ENCODE measurements at regions not wholly inside any gene's neighbourhood (a gene's known extent, or its start where the extent isn't known, plus 50 kb on each side); places are given as distances from the start of the nearest gene placed in this dataset.

- no peak for TF ChIP-seq FOXP4 (CRISPR knock-in tag; IDR thresholded peaks at IDR 0.05)
- TF ChIP-seq ATF2 (CRISPR knock-in tag; IDR thresholded peaks at IDR 0.05; ENCODE audit: borderline replicate concordance, low read depth): no peak
- TF ChIP-seq ZNF263 (CRISPR knock-in tag; IDR thresholded peaks at IDR 0.05; ENCODE audit: low read depth): no peak
- TF ChIP-seq, protein P1, sequence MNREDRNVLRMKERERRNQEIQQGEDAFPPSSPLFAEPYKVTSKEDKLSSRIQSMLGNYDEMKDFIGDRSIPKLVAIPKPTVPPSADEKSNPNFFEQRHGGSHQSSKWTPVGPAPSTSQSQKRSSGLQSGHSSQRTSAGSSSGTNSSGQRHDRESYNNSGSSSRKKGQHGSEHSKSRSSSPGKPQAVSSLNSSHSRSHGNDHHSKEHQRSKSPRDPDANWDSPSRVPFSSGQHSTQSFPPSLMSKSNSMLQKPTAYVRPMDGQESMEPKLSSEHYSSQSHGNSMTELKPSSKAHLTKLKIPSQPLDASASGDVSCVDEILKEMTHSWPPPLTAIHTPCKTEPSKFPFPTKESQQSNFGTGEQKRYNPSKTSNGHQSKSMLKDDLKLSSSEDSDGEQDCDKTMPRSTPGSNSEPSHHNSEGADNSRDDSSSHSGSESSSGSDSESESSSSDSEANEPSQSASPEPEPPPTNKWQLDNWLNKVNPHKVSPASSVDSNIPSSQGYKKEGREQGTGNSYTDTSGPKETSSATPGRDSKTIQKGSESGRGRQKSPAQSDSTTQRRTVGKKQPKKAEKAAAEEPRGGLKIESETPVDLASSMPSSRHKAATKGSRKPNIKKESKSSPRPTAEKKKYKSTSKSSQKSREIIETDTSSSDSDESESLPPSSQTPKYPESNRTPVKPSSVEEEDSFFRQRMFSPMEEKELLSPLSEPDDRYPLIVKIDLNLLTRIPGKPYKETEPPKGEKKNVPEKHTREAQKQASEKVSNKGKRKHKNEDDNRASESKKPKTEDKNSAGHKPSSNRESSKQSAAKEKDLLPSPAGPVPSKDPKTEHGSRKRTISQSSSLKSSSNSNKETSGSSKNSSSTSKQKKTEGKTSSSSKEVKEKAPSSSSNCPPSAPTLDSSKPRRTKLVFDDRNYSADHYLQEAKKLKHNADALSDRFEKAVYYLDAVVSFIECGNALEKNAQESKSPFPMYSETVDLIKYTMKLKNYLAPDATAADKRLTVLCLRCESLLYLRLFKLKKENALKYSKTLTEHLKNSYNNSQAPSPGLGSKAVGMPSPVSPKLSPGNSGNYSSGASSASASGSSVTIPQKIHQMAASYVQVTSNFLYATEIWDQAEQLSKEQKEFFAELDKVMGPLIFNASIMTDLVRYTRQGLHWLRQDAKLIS (CRISPR knock-in tag; IDR thresholded peaks at IDR 0.05; ENCODE audit: borderline replicate concordance): no peak
- TF ChIP-seq ZNF423 (CRISPR knock-in tag; IDR thresholded peaks at IDR 0.05): no peak
These were observed 1357.5 kb upstream of the SORCS1 start (continued) for GRCh38 chr10:108521827-108522492.

DNA sequence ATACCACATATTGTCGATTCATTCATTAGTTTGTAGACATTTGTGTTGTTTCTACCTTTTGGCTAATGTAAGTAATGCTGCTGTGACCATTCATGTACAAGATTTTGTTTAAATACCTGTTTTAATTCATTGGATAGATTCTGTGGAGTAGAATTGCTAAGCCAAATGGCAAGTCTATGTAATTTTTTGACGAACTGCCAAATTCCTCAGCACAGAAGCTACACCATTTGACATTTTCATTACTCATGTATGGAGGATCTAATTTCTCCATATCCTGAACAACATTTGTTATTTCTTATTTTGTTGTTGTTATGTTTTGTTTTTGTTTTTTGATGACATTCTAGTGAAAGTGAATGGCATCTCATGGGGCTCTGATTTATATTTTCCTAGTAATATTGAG lies 1351.3 kb upstream of the SORCS1 start:
- POLR2A ChIA-PET: no interaction called here
- no peak overlapping the region for H3K27ac Mint-ChIP-seq
- CTCF ChIA-PET: no interaction called here
- no peak overlapping the region for H3K4me3 Mint-ChIP-seq
- H3K4me1 Mint-ChIP-seq: no peaks in the 10 kb centered on the region
- H3K27me3 Mint-ChIP-seq (ENCODE audit: low read depth): peaks cover 3% of the 10 kb centered on the region; the same call in 1 of the 2 replicates
- H3K9me3 Mint-ChIP-seq: peaks cover 17% of the 10 kb centered on the region
- DNase-seq (ENCODE audit: low spot score) (no peak), ATAC-seq (no peak)
- H3K36me3 Mint-ChIP-seq: peaks cover 4% of the 10 kb centered on the region
- TF ChIP-seq NR2C2 (CRISPR knock-in tag; IDR thresholded peaks at IDR 0.05): no peak
- TF ChIP-seq, protein P2, sequence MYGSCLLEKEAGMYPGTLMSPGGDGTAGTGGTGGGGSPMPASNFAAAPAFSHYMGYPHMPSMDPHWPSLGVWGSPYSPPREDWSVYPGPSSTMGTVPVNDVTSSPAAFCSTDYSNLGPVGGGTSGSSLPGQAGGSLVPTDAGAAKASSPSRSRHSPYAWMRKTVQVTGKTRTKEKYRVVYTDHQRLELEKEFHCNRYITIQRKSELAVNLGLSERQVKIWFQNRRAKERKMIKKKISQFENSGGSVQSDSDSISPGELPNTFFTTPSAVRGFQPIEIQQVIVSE (CRISPR knock-in tag; IDR thresholded peaks at IDR 0.05; ENCODE audit: borderline replicate concordance): no peak
- TF ChIP-seq GRHL2 (CRISPR knock-in tag; IDR thresholded peaks at IDR 0.05; ENCODE audit: insufficient replicate concordance, severe bottlenecking): no peak
- TF ChIP-seq MYBL2 (CRISPR knock-in tag; IDR thresholded peaks at IDR 0.05): no peak
- no peak for TF ChIP-seq RORB (CRISPR knock-in tag; IDR thresholded peaks at IDR 0.05)
- no peak for TF ChIP-seq JUN (CRISPR knock-in tag; IDR thresholded peaks at IDR 0.05)
- TF ChIP-seq, protein P3, sequence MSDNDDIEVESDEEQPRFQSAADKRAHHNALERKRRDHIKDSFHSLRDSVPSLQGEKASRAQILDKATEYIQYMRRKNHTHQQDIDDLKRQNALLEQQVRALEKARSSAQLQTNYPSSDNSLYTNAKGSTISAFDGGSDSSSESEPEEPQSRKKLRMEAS (CRISPR knock-in tag; IDR thresholded peaks at IDR 0.05): no peak
- TF ChIP-seq, protein P4, sequence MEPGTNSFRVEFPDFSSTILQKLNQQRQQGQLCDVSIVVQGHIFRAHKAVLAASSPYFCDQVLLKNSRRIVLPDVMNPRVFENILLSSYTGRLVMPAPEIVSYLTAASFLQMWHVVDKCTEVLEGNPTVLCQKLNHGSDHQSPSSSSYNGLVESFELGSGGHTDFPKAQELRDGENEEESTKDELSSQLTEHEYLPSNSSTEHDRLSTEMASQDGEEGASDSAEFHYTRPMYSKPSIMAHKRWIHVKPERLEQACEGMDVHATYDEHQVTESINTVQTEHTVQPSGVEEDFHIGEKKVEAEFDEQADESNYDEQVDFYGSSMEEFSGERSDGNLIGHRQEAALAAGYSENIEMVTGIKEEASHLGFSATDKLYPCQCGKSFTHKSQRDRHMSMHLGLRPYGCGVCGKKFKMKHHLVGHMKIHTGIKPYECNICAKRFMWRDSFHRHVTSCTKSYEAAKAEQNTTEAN (CRISPR knock-in tag; IDR thresholded peaks at IDR 0.05): no peak
- TF ChIP-seq, protein P5, sequence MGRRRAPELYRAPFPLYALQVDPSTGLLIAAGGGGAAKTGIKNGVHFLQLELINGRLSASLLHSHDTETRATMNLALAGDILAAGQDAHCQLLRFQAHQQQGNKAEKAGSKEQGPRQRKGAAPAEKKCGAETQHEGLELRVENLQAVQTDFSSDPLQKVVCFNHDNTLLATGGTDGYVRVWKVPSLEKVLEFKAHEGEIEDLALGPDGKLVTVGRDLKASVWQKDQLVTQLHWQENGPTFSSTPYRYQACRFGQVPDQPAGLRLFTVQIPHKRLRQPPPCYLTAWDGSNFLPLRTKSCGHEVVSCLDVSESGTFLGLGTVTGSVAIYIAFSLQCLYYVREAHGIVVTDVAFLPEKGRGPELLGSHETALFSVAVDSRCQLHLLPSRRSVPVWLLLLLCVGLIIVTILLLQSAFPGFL (CRISPR knock-in tag; IDR thresholded peaks at IDR 0.05; ENCODE audit: borderline replicate concordance): no peak
- TF ChIP-seq TEAD4 (CRISPR knock-in tag; IDR thresholded peaks at IDR 0.05): no peak
- TF ChIP-seq, protein P6, sequence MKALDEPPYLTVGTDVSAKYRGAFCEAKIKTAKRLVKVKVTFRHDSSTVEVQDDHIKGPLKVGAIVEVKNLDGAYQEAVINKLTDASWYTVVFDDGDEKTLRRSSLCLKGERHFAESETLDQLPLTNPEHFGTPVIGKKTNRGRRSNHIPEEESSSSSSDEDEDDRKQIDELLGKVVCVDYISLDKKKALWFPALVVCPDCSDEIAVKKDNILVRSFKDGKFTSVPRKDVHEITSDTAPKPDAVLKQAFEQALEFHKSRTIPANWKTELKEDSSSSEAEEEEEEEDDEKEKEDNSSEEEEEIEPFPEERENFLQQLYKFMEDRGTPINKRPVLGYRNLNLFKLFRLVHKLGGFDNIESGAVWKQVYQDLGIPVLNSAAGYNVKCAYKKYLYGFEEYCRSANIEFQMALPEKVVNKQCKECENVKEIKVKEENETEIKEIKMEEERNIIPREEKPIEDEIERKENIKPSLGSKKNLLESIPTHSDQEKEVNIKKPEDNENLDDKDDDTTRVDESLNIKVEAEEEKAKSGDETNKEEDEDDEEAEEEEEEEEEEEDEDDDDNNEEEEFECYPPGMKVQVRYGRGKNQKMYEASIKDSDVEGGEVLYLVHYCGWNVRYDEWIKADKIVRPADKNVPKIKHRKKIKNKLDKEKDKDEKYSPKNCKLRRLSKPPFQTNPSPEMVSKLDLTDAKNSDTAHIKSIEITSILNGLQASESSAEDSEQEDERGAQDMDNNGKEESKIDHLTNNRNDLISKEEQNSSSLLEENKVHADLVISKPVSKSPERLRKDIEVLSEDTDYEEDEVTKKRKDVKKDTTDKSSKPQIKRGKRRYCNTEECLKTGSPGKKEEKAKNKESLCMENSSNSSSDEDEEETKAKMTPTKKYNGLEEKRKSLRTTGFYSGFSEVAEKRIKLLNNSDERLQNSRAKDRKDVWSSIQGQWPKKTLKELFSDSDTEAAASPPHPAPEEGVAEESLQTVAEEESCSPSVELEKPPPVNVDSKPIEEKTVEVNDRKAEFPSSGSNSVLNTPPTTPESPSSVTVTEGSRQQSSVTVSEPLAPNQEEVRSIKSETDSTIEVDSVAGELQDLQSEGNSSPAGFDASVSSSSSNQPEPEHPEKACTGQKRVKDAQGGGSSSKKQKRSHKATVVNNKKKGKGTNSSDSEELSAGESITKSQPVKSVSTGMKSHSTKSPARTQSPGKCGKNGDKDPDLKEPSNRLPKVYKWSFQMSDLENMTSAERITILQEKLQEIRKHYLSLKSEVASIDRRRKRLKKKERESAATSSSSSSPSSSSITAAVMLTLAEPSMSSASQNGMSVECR (CRISPR knock-in tag; IDR thresholded peaks at IDR 0.05; ENCODE audit: borderline replicate concordance): no peak
- TF ChIP-seq NFYB (CRISPR knock-in tag; conservative IDR thresholded peaks at IDR 0.05; ENCODE audit: low read depth): no peak
- TF ChIP-seq, protein P7, sequence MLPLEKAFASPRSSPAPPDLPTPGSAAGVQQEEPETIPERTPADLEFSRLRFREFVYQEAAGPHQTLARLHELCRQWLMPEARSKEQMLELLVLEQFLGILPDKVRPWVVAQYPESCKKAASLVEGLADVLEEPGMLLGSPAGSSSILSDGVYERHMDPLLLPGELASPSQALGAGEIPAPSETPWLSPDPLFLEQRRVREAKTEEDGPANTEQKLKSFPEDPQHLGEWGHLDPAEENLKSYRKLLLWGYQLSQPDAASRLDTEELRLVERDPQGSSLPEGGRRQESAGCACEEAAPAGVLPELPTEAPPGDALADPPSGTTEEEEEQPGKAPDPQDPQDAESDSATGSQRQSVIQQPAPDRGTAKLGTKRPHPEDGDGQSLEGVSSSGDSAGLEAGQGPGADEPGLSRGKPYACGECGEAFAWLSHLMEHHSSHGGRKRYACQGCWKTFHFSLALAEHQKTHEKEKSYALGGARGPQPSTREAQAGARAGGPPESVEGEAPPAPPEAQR (CRISPR knock-in tag; IDR thresholded peaks at IDR 0.05): no peak

Measured in WTC11 (cell line).